T-cell (primary cell): ENCODE measurements at regions not wholly inside any gene's neighbourhood (a gene's known extent, or its start where the extent isn't known, plus 50 kb on each side); places are given as distances from the start of the nearest gene placed in this dataset.

Experiments used
- ATAC-seq, 4 experiments: fragments of 200-7000 bp in 3 of 4; fragments of 150-1000 bp in 1 of 4; cut with Tn5 transposase; replicated peaks in 1 of 4; 1 replicate in 3 of 4; 2 replicates in 1 of 4; pipeline ENCODE4 v1.10.0; 2021; ENCODE audit warnings: moderate library complexity in 3 of 4, mild to moderate bottlenecking in 2 of 4, moderate number of reproducible peaks in 1 of 4
- CTCF ChIA-PET, 2 donors: fragments of 300-600 bp; sonication (Branson Sonifier 250); formaldehyde crosslinking; loops; one replicate each; lab custom pipeline; 2022; ENCODE audit warnings: antibody characterized with exemption in 2 of 2; lab: Charles Lee
- POLR2A ChIA-PET, 2 donors: fragments of 300-600 bp; sonication (Branson Sonifier 250); formaldehyde crosslinking; loops; one replicate each; lab custom pipeline; 2022; ENCODE audit warnings: antibody characterized with exemption in 2 of 2; lab: Charles Lee
- DNase-seq, 35 experiments: peaks; one replicate each; pipeline versions ENCODE4 v3.0.0 to v3.0.0-alpha.2; 2013 to 2023
- H3K27ac ChIP-seq: one replicate; pipeline ENCODE4 v1.5.1; 2013; ENCODE audit warnings: low read length
- H3K27me3 ChIP-seq, 2 experiments: replicated peaks in 1 of 2; 1 replicate in 1 of 2; 2 replicates in 1 of 2; pipeline versions ENCODE4 v1.6.1 to v1.7.0; 2013; ENCODE audit warnings: low read length in 1 of 2, mixed read lengths in 1 of 2; ENCODE audit not compliant: control insufficient read depth in 2 of 2, insufficient read depth in 2 of 2; ENCODE audit errors: extremely low read depth in 1 of 2
- H3K36me3 ChIP-seq, 2 donors: 1 replicate in 1 of 2; 2 replicates in 1 of 2; pipeline versions ENCODE4 v1.6.1 to v1.7.0; 2013; ENCODE audit warnings: low read length in 1 of 2; ENCODE audit not compliant: control insufficient read depth in 2 of 2, insufficient read depth in 1 of 2; ENCODE audit errors: extremely low read depth in 1 of 2
- H3K4me1 ChIP-seq, 2 experiments: 1 replicate in 1 of 2; 2 replicates in 1 of 2; pipeline versions ENCODE4 v1.6.1 to v1.7.0; 2013; ENCODE audit warnings: low read length in 2 of 2, mixed read lengths in 1 of 2; ENCODE audit not compliant: insufficient read depth in 2 of 2, control insufficient read depth in 1 of 2; ENCODE audit errors: extremely low read depth in 1 of 2
- H3K4me3 ChIP-seq, 2 donors: 1 replicate in 1 of 2; 2 replicates in 1 of 2; pipeline versions ENCODE4 v1.5.1 to v1.7.0; 2013; ENCODE audit warnings: mild to moderate bottlenecking in 2 of 2, low read length in 1 of 2, moderate library complexity in 1 of 2; ENCODE audit not compliant: control insufficient read depth in 1 of 2; ENCODE audit errors: extremely low read depth in 1 of 2
- H3K9me3 ChIP-seq: 2 replicates; pipeline ENCODE4 v1.7.0; 2013
- H3K27ac Mint-ChIP-seq, 2 donors: one replicate each; pipeline ENCODE4 v1.8.0; 2020 to 2021; ENCODE audit warnings: mild to moderate bottlenecking in 2 of 2, mixed read lengths in 2 of 2
- H3K27me3 Mint-ChIP-seq, 2 donors: one replicate each; pipeline ENCODE4 v1.8.0; 2021 to 2022; ENCODE audit warnings: mixed read lengths in 2 of 2
- H3K36me3 Mint-ChIP-seq: one replicate; pipeline ENCODE4 v1.8.0; 2021; ENCODE audit warnings: mixed read lengths
- H3K4me1 Mint-ChIP-seq, 3 donors: one replicate each; pipeline ENCODE4 v1.8.0; 2020 to 2022; ENCODE audit warnings: mixed read lengths in 3 of 3, mild to moderate bottlenecking in 1 of 3
- H3K4me3 Mint-ChIP-seq, 3 donors: one replicate each; pipeline ENCODE4 v1.8.0; 2020 to 2022; ENCODE audit warnings: mild to moderate bottlenecking in 3 of 3, mixed read lengths in 3 of 3, moderate library complexity in 3 of 3
- H3K9me3 Mint-ChIP-seq, 3 donors: one replicate each; pipeline ENCODE4 v1.8.0; 2020 to 2022; ENCODE audit warnings: mixed read lengths in 3 of 3
- WGBS: methylation state at CpG from one replicate; pipeline ENCODE4 v1.1.5; 2013; ENCODE audit warnings: missing lambda C conversion rate; ENCODE audit not compliant: insufficient coverage; 5-methylcytosine and 5-hydroxymethylcytosine counted together

- no peak for ATAC-seq
- CTCF ChIA-PET: no interaction called here
- 77% methylated on average over 2 of the region's 6 CpGs for WGBS
Observed at GRCh38 chr3:11903447-11903846, 56.8 kb upstream of the TAMM41 start.

GRCh38 chr3:11904157-11904556, 57.5 kb upstream of the TAMM41 start:
- Mint-ChIP-seq H3K27ac (no peak overlapping the region), H3K4me1 (peaks cover 0 to 13% (median 2%) of the 10 kb centered on the region in 3 donors), H3K27me3 (peaks cover 0 to 5% of the 10 kb centered on the region in 2 donors), H3K4me3 (no peak overlapping the region), H3K36me3 (no peaks in the 10 kb centered on the region), H3K9me3 (no peaks in the 10 kb centered on the region)
- ATAC-seq: no peak
- CTCF ChIA-PET: no interaction called here
- Histone ChIP-seq H3K36me3 (no peaks in the 10 kb centered on the region), H3K4me1 (no peaks in the 10 kb centered on the region), H3K9me3 (no peaks in the 10 kb centered on the region), H3K27me3 (peaks cover 0 to 20% of the 10 kb centered on the region in 2 experiments), H3K27ac (no peak overlapping the region), H3K4me3 (no peak overlapping the region)
- POLR2A ChIA-PET: no interaction called here
- WGBS: 74% methylated on average over 3 of the region's 4 CpGs
- DNase-seq: no peak

More at GRCh38 chr3:11903447-11903846, 56.8 kb upstream of the TAMM41 start:
- Histone ChIP-seq H3K27me3 (peaks cover 0 to 26% of the 10 kb centered on the region in 2 experiments), H3K36me3 (no peaks in the 10 kb centered on the region), H3K4me3 (no peak overlapping the region), H3K4me1 (no peaks in the 10 kb centered on the region), H3K27ac (no peak overlapping the region), H3K9me3 (no peaks in the 10 kb centered on the region)
- POLR2A ChIA-PET: no interaction called here
- Mint-ChIP-seq H3K4me1 (peaks cover 0 to 7% (median 0%) of the 10 kb centered on the region in 3 donors), H3K36me3 (no peaks in the 10 kb centered on the region), H3K27me3 (peaks cover 2 to 5% of the 10 kb centered on the region in 2 donors), H3K9me3 (no peaks in the 10 kb centered on the region), H3K4me3 (no peak overlapping the region), H3K27ac (no peak overlapping the region)
- no peak for DNase-seq

- Mint-ChIP-seq H3K4me3 (no peak overlapping the region), H3K27me3 (peaks cover 0 to 2% of the 10 kb centered on the region in 2 donors), H3K27ac (no peak overlapping the region), H3K4me1 (peaks cover 0 to 19% (median 2%) of the 10 kb centered on the region in 3 donors), H3K9me3 (no peaks in the 10 kb centered on the region), H3K36me3 (no peaks in the 10 kb centered on the region)
- ATAC-seq (no peak), DNase-seq (no peak)
- Histone ChIP-seq H3K36me3 (no peaks in the 10 kb centered on the region), H3K4me1 (peaks cover 0 to 4% of the 10 kb centered on the region in 2 experiments), H3K27me3 (peaks cover 0 to 15% of the 10 kb centered on the region in 2 experiments), H3K9me3 (no peaks in the 10 kb centered on the region), H3K4me3 (no peak overlapping the region), H3K27ac (no peak overlapping the region)
- 40% methylated on average over 1 of the region's 8 CpGs for WGBS
- ChIA-PET POLR2A (no interaction called here), CTCF (no interaction called here)
Observed at GRCh38 chr3:11906407-11906806, 59.7 kb upstream of the TAMM41 start.

- Histone ChIP-seq H3K27ac (no peak overlapping the region), H3K36me3 (no peaks in the 10 kb centered on the region), H3K9me3 (no peaks in the 10 kb centered on the region), H3K27me3 (peaks cover 0 to 15% of the 10 kb centered on the region in 2 experiments), H3K4me1 (peaks cover 0 to 4% of the 10 kb centered on the region in 2 experiments), H3K4me3 (no peak overlapping the region)
- ChIA-PET POLR2A (no interaction called here), CTCF (no interaction called here)
- Mint-ChIP-seq H3K4me3 (no peak overlapping the region), H3K27me3 (peaks cover 0 to 2% of the 10 kb centered on the region in 2 donors), H3K9me3 (no peaks in the 10 kb centered on the region), H3K36me3 (no peaks in the 10 kb centered on the region), H3K27ac (no peak overlapping the region), H3K4me1 (peaks cover 0 to 19% (median 2%) of the 10 kb centered on the region in 3 donors)
- WGBS: 65% methylated on average over 13 of the region's 14 CpGs
- DNase-seq (no peak), ATAC-seq (no peak)
Observed at GRCh38 chr3:11907667-11908660, 61.3 kb upstream of the TAMM41 start.

- Mint-ChIP-seq H3K4me3 (peak overlapping the region in 2 of 3 donors; percentile 1 to 37), H3K27ac (no peak overlapping the region), H3K36me3 (no peaks in the 10 kb centered on the region), H3K27me3 (peaks cover 0 to 2% of the 10 kb centered on the region in 2 donors), H3K4me1 (peaks cover 0 to 19% (median 2%) of the 10 kb centered on the region in 3 donors), H3K9me3 (no peaks in the 10 kb centered on the region)
- no peaks in the 10 kb centered on the region for H3K9me3 ChIP-seq
- ChIA-PET CTCF (no interaction called here), POLR2A (no interaction called here)
- H3K4me1 ChIP-seq: peaks cover 0 to 4% of the 10 kb centered on the region in 2 experiments
- ATAC-seq (peak in 3 of 4 experiments; percentile 16 to 44 (median 43)), DNase-seq (peak in 1 of 35 experiments; percentile 2)
- H3K27ac ChIP-seq: no peak overlapping the region
- H3K4me3 ChIP-seq: no peak overlapping the region
- H3K36me3 ChIP-seq: no peaks in the 10 kb centered on the region
- H3K27me3 ChIP-seq: peaks cover 0 to 15% of the 10 kb centered on the region in 2 experiments
- 59% methylated on average over 5 of the region's 22 CpGs for WGBS
Observed at GRCh38 chr3:11908981-11909698, 62.5 kb upstream of the TAMM41 start.

GRCh38 chr3:11909726-11910125, 63.0 kb upstream of the TAMM41 start:
- no peak overlapping the region for H3K27ac Mint-ChIP-seq
- H3K9me3 ChIP-seq: no peaks in the 10 kb centered on the region
- ChIA-PET POLR2A (no interaction called here), CTCF (no interaction called here)
- H3K4me3 ChIP-seq: no peak overlapping the region
- H3K4me1 Mint-ChIP-seq: peaks cover 0 to 19% (median 2%) of the 10 kb centered on the region in 3 donors
- H3K4me3 Mint-ChIP-seq: peak overlapping the region in 1 of 3 donors; percentile 37
- H3K9me3 Mint-ChIP-seq: no peaks in the 10 kb centered on the region
- H3K27me3 Mint-ChIP-seq: peaks cover 0 to 2% of the 10 kb centered on the region in 2 donors
- peaks cover 0 to 12% of the 10 kb centered on the region in 2 experiments for H3K27me3 ChIP-seq
- DNase-seq (no peak), ATAC-seq (no peak)
- peaks cover 0 to 4% of the 10 kb centered on the region in 2 experiments for H3K4me1 ChIP-seq
- 67% methylated on average over 1 of the region's 4 CpGs for WGBS
- no peaks in the 10 kb centered on the region for H3K36me3 Mint-ChIP-seq
- H3K36me3 ChIP-seq: no peaks in the 10 kb centered on the region
- no peak overlapping the region for H3K27ac ChIP-seq
